Smooth muscle cell (in vitro differentiated cells): ENCODE measurements at regions not wholly inside any gene's neighbourhood (a gene's known extent, or its start where the extent isn't known, plus 50 kb on each side); places are given as distances from the start of the nearest gene placed in this dataset.

Source experiments
- DNase-seq: peaks from one replicate; lab custom pipeline; 2025; ENCODE audit not compliant: unreplicated experiment; lab: John Stamatoyannopoulos, UW
- H2AFZ ChIP-seq: fragments of 200-600 bp; sonication (generic); 2 replicates; pipeline ENCODE4 v1.6.0; 2016; ENCODE audit warnings: antibody characterized with exemption, low read depth, mild to moderate bottlenecking
- H3F3A ChIP-seq: fragments of 200-600 bp; sonication (generic); 2 replicates; pipeline ENCODE4 v1.6.0; 2017; ENCODE audit warnings: antibody characterized with exemption, low read depth
- H3K27ac ChIP-seq: fragments of 200-600 bp; sonication (generic); 2 replicates; pipeline ENCODE4 v1.5.1; 2016; ENCODE audit warnings: low read depth, mild to moderate bottlenecking
- H3K27me3 ChIP-seq: fragments of 200-600 bp; sonication (generic); 2 replicates; pipeline ENCODE4 v1.6.1; 2016; ENCODE audit warnings: low read depth, mild to moderate bottlenecking
- H3K36me3 ChIP-seq: fragments of 200-600 bp; sonication (generic); 2 replicates; pipeline ENCODE4 v1.5.1; 2016; ENCODE audit warnings: low read depth
- H3K4me1 ChIP-seq: fragments of 200-600 bp; sonication (generic); 2 replicates; pipeline ENCODE4 v1.5.1; 2016; ENCODE audit warnings: low read depth
- H3K4me2 ChIP-seq: fragments of 200-600 bp; sonication (generic); 2 replicates; pipeline ENCODE4 v1.6.0; 2016; ENCODE audit warnings: mild to moderate bottlenecking
- H3K4me3 ChIP-seq: fragments of 200-600 bp; sonication (generic); 2 replicates; pipeline ENCODE4 v1.5.1; 2016; ENCODE audit warnings: mild to moderate bottlenecking
- H3K79me2 ChIP-seq: fragments of 200-600 bp; sonication (generic); 2 replicates; pipeline ENCODE4 v1.6.0; 2016; ENCODE audit warnings: low read depth, mild to moderate bottlenecking
- H3K9ac ChIP-seq: fragments of 200-600 bp; sonication (generic); 2 replicates; pipeline ENCODE4 v1.6.0; 2016; ENCODE audit warnings: low read depth
- H3K9me3 ChIP-seq: fragments of 200-600 bp; sonication (generic); replicated peaks from 2 replicates; pipeline ENCODE4 v1.5.1; 2016; ENCODE audit warnings: low read depth
- H4K20me1 ChIP-seq: fragments of 200-600 bp; sonication (generic); 2 replicates; pipeline ENCODE4 v1.6.0; 2016; ENCODE audit warnings: low read depth
- WGBS: methylation state at CpG from one replicate; pipeline ENCODE4 v1.1.7; 2016; ENCODE audit warnings: low lambda C conversion rate; 5-methylcytosine and 5-hydroxymethylcytosine counted together
- TF ChIP-seq, protein P1 (sequence below): fragments of 200-600 bp; sonication (generic); IDR thresholded peaks from 2 replicates; pipeline ENCODE4 v1.5.1; 2017; ENCODE audit warnings: borderline replicate concordance, mild to moderate bottlenecking, antibody characterized with exemption; ENCODE audit not compliant: insufficient read depth, poor library complexity, severe bottlenecking

DNA sequence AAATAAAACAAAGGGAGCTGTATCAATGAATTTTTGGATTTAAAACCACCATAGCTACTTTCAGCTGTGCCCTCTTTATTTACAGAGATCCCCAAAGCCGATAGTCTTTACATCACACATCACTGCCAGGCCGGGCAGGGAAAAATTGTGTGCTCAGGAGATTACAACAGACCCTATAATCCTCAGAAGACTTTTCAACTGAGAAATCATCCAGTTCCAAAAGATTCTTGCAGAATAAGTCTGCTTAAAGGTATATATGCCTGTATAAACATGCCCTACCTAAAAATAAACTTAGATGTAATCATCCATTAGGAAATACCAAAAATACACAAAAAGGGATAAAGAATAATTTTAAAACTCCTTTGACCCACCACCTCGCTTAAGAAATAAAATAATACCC is 70.1 kb upstream of the MAP1LC3B2 start:
- Histone ChIP-seq H4K20me1 (no peaks in the 10 kb centered on the region), H3K4me1 (no peaks in the 10 kb centered on the region), H3K4me3 (no peak overlapping the region), H3K36me3 (no peaks in the 10 kb centered on the region), H3K27ac (no peak overlapping the region), H3K4me2 (no peak overlapping the region), H3F3A (no peaks in the 10 kb centered on the region), H3K9me3 (no peaks in the 10 kb centered on the region), H3K27me3 (no peaks in the 10 kb centered on the region), H3K9ac (no peak overlapping the region), H2AFZ (no peak overlapping the region), H3K79me2 (no peaks in the 10 kb centered on the region)
- WGBS = 63% methylated on average over 3 of the region's 3 CpGs
- TF ChIP-seq, protein P1, sequence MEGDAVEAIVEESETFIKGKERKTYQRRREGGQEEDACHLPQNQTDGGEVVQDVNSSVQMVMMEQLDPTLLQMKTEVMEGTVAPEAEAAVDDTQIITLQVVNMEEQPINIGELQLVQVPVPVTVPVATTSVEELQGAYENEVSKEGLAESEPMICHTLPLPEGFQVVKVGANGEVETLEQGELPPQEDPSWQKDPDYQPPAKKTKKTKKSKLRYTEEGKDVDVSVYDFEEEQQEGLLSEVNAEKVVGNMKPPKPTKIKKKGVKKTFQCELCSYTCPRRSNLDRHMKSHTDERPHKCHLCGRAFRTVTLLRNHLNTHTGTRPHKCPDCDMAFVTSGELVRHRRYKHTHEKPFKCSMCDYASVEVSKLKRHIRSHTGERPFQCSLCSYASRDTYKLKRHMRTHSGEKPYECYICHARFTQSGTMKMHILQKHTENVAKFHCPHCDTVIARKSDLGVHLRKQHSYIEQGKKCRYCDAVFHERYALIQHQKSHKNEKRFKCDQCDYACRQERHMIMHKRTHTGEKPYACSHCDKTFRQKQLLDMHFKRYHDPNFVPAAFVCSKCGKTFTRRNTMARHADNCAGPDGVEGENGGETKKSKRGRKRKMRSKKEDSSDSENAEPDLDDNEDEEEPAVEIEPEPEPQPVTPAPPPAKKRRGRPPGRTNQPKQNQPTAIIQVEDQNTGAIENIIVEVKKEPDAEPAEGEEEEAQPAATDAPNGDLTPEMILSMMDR = no peak
- DNase-seq = no peak

DNA sequence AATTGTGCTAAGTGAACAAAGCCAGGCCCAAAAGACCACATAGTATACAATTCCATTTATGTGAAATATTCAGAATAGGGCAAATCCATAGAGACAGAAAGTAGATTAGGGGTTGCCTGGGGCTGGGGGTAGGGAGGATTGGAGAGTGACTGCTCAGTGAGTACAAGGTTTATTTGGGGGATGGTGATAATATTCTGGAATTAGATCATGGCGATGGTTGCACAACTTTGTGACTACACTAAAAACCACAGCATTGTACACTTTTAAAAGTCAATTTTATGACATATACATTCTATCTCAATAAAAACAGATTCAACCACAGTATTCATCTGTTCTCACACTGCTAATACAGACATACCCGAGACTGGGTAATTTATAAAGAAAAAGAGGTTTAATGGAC is 68.7 kb upstream of the MAP1LC3B2 start:
- TF ChIP-seq, protein P1 = no peak
- H3K36me3 ChIP-seq = no peaks in the 10 kb centered on the region
- WGBS = 74% methylated on average over 2 of the region's 2 CpGs
- no peaks in the 10 kb centered on the region for H3F3A ChIP-seq
- H3K9me3 ChIP-seq = no peaks in the 10 kb centered on the region
- no peak overlapping the region for H3K4me3 ChIP-seq
- H2AFZ ChIP-seq = no peak overlapping the region
- no peak for DNase-seq
- H3K9ac ChIP-seq = no peak overlapping the region
- H3K4me2 ChIP-seq = no peak overlapping the region
- H3K4me1 ChIP-seq = peaks cover 4% of the 10 kb centered on the region
- no peaks in the 10 kb centered on the region for H3K79me2 ChIP-seq
- H4K20me1 ChIP-seq = no peaks in the 10 kb centered on the region
- no peak overlapping the region for H3K27ac ChIP-seq
- H3K27me3 ChIP-seq = no peaks in the 10 kb centered on the region

DNA sequence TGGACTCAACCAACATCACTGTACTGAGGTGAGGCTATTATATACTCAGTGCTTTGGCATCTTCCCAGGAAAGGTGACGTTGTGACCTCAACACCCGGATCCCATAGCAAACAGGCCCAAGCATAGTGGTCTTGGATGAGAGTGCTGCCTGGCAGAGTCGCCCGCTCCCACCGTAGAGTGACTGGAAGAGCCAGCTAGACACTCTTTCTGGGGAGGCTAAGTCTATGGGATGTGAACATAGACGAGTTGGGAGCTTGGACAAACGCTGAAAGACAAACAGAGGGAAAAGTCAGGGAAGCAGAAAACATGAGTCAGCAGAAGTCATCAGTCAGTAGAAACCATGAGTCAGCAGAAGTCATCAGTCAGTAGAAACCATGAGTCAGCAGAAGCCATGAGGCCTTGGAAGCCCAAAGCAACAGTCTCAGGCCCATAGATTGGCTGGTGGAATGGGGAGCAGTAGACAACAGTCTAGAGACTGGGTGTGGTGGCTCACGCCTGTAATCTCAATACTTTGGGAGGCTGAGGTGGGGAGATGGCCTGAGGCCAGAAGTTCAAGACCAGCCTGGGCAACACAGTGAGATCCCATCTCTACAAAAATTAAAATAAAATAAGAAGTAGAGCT is 66.4 kb upstream of the MAP1LC3B2 start:
- Histone ChIP-seq H3K27me3 (no peaks in the 10 kb centered on the region), H3K9me3 (no peaks in the 10 kb centered on the region), H3K4me3 (no peak overlapping the region), H3K4me2 (no peak overlapping the region), H3K27ac (no peak overlapping the region), H3K4me1 (peaks cover 7% of the 10 kb centered on the region), H3K36me3 (no peaks in the 10 kb centered on the region), H4K20me1 (no peaks in the 10 kb centered on the region), H2AFZ (no peak overlapping the region), H3K9ac (no peak overlapping the region), H3K79me2 (no peaks in the 10 kb centered on the region), H3F3A (no peaks in the 10 kb centered on the region)
- TF ChIP-seq, protein P1 = no peak
- DNase-seq = no peak
- 82% methylated on average over 8 of the region's 8 CpGs for WGBS

DNA sequence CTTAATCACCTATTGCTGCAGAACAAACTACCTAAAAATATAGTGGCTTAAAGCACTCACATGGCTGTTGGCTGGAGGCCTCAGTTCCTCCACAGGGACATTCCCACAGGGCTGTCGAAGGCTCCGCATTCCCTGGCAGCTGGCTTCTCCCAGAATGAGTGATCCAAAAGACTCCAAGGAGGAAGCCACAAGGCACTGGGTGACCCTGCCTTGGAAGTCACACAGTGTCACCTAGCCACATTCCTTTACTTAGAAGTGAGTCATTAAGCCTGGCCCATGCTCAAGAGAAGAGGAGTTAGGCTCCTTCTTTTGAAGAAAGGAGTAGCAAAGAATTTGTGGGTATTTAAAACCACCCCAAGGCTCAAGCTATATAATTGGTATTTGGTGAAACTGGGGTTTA is 63.9 kb upstream of the MAP1LC3B2 start:
- peak overlapping the region; percentile 22 for H3K4me2 ChIP-seq
- H3K9me3 ChIP-seq = no peaks in the 10 kb centered on the region
- H2AFZ ChIP-seq = no peak overlapping the region
- H3K9ac ChIP-seq = no peak overlapping the region
- peaks cover 7% of the 10 kb centered on the region for H3K4me1 ChIP-seq
- TF ChIP-seq, protein P1 = no peak
- no peak overlapping the region for H3K4me3 ChIP-seq
- peak overlapping the region; percentile 30 for H3K27ac ChIP-seq
- H3K27me3 ChIP-seq = no peaks in the 10 kb centered on the region
- H4K20me1 ChIP-seq = no peaks in the 10 kb centered on the region
- no peaks in the 10 kb centered on the region for H3K79me2 ChIP-seq
- no peak for DNase-seq
- no peaks in the 10 kb centered on the region for H3F3A ChIP-seq
- WGBS = 19% methylated on average over 2 of the region's 2 CpGs
- no peaks in the 10 kb centered on the region for H3K36me3 ChIP-seq
